ENCODE measurements at regions not wholly inside any gene's neighbourhood (a gene's known extent, or its start where the extent isn't known, plus 50 kb on each side); places are given as distances from the start of the nearest gene placed in this dataset.

- no peak for TF ChIP-seq POLR2AphosphoS5 (IDR thresholded peaks at IDR 0.05; ENCODE audit: low read length)
- TF ChIP-seq CTCF (IDR thresholded peaks at IDR 0.05 in 2 of 3, conservative IDR thresholded peaks at IDR 0.05 in 1 of 3; ENCODE audit: control insufficient read depth in 2 of 3, extremely low read depth in 1 of 3, insufficient read depth in 1 of 3, low read depth in 3 of 3, low read length in 3 of 3) = no peak
- no peak for TF ChIP-seq MYC (IDR thresholded peaks at IDR 0.05; ENCODE audit: insufficient read depth, insufficient read length, insufficient replicate concordance, low read length, severe bottlenecking)
- no peak for TF ChIP-seq RFX5 (IDR thresholded peaks at IDR 0.05; ENCODE audit: low read depth, low read length)
- no peak for TF ChIP-seq BCL3 (IDR thresholded peaks at IDR 0.05; ENCODE audit: borderline replicate concordance, insufficient read depth, low read depth, low read length, poor library complexity, severe bottlenecking)
- TF ChIP-seq ZBTB33 (IDR thresholded peaks at IDR 0.05) = no peak
- TF ChIP-seq HDAC2 (IDR thresholded peaks at IDR 0.05) = no peak
Measured at GRCh38 chr2:81550277-81550676, 1245.7 kb upstream of the LRRTM1 start.
